SK-N-SH (cell line): ENCODE measurements at regions not wholly inside any gene's neighbourhood (a gene's known extent, or its start where the extent isn't known, plus 50 kb on each side); places are given as distances from the start of the nearest gene placed in this dataset.

ENCODE experiments used
- CTCF ChIA-PET: fragments of 300-600, 350-600 bp; formaldehyde crosslinking; extraction: SDS; loops from one replicate; lab custom pipeline; 2021; lab: Yijun Ruan, JAX
- POLR2A ChIA-PET: fragments of 350-600 bp; sonication (Branson Sonifier 250); formaldehyde crosslinking; extraction: SDS; loops from one replicate; lab custom pipeline; 2020; ENCODE audit warnings: antibody characterized with exemption, inconsistent platforms; lab: Yijun Ruan, JAX
- DNase-seq: peaks from one replicate; pipeline ENCODE4 v3.0.0; 2012
- H2AFZ ChIP-seq: fragments of 200-600 bp; sonication (generic); 2 replicates; pipeline ENCODE4 v1.8.1; 2016; ENCODE audit warnings: antibody characterized with exemption, mild to moderate bottlenecking, low read depth
- H3F3A ChIP-seq: fragments of 200-600 bp; sonication (generic); replicated peaks from 2 replicates; pipeline ENCODE3; 2016; ENCODE audit warnings: antibody characterized with exemption, mild to moderate bottlenecking; ENCODE audit not compliant: insufficient read depth
- H3K27ac ChIP-seq, 2 experiments: fragments of 200-500 bp in 1 of 2; fragments of 200-600 bp in 1 of 2; sonication (Bioruptor generic) in 1 of 2; sonication (generic), shearing (Covaris generic) in 1 of 2; 2 replicates each; pipeline versions ENCODE4 v1.5.1 to v1.6.1; 2014 to 2016; ENCODE audit warnings: low read depth in 2 of 2, inconsistent platforms in 1 of 2, low read length in 1 of 2, mild to moderate bottlenecking in 1 of 2, mixed read lengths in 1 of 2
- H3K27me3 ChIP-seq: fragments of 200-600 bp; sonication (generic), shearing (Covaris generic); 2 replicates; pipeline ENCODE4 v1.6.1; 2016; ENCODE audit warnings: mixed run types; ENCODE audit not compliant: insufficient read depth
- H3K36me3 ChIP-seq, 2 experiments: fragments of 200-500 bp in 1 of 2; fragments of 200-600 bp in 1 of 2; sonication (Bioruptor generic) in 1 of 2; sonication (generic) in 1 of 2; replicated peaks in 1 of 2; 2 replicates each; pipeline versions ENCODE3 to v1.5.1; 2014 to 2016; ENCODE audit warnings: low read length in 1 of 2, mild to moderate bottlenecking in 1 of 2; ENCODE audit not compliant: insufficient read depth in 2 of 2, control insufficient read depth in 1 of 2
- H3K4me1 ChIP-seq, 2 experiments: fragments of 200-500 bp in 1 of 2; fragments of 200-600 bp in 1 of 2; sonication (Bioruptor generic) in 1 of 2; sonication (generic), shearing (Covaris generic) in 1 of 2; 2 replicates each; pipeline versions ENCODE4 v1.5.1 to v1.6.1; 2014 to 2016; ENCODE audit warnings: low read depth in 1 of 2, low read length in 1 of 2, mixed run types in 1 of 2; ENCODE audit not compliant: insufficient read depth in 2 of 2, control insufficient read depth in 1 of 2
- H3K4me2 ChIP-seq: fragments of 200-600 bp; sonication (generic), shearing (Covaris generic); 2 replicates; pipeline ENCODE4 v1.6.1; 2017; ENCODE audit warnings: mixed run types
- H3K4me3 ChIP-seq, 2 experiments: fragments of 200-500 bp in 1 of 2; fragments of 200-600 bp in 1 of 2; sonication (Bioruptor generic) in 1 of 2; sonication (generic), shearing (Covaris generic) in 1 of 2; 2 replicates each; pipeline versions ENCODE4 v1.5.1 to v1.8.1; 2014 to 2016; ENCODE audit warnings: low read depth in 2 of 2, inconsistent platforms in 1 of 2, low read length in 1 of 2, mild to moderate bottlenecking in 1 of 2, mixed read lengths in 1 of 2, moderate library complexity in 1 of 2
- H3K79me2 ChIP-seq: fragments of 200-600 bp; sonication (generic); 2 replicates; pipeline ENCODE4 v1.8.1; 2017; ENCODE audit warnings: mild to moderate bottlenecking; ENCODE audit not compliant: insufficient read depth
- H3K9ac ChIP-seq: fragments of 200-600 bp; sonication (generic); 2 replicates; pipeline ENCODE4 v1.6.1; 2017; ENCODE audit warnings: mixed run types
- H3K9me2 ChIP-seq: fragments of 200-600 bp; sonication (generic); 2 replicates; pipeline ENCODE4 v1.6.1; 2017; ENCODE audit warnings: mixed run types
- H3K9me3 ChIP-seq: fragments of 200-600 bp; sonication (generic); 2 replicates; pipeline ENCODE4 v1.6.1; 2017; ENCODE audit warnings: mixed run types, mild to moderate bottlenecking, moderate library complexity
- H4K20me1 ChIP-seq: fragments of 200-600 bp; sonication (generic); 2 replicates; pipeline ENCODE4 v1.6.1; 2017; ENCODE audit warnings: mild to moderate bottlenecking, mixed run types; ENCODE audit not compliant: insufficient read depth
- CHD2 ChIP-seq: fragments of 150-350 bp; IDR thresholded peaks from 2 replicates; pipeline ENCODE4 v1.6.1; 2018; ENCODE audit warnings: low read length; ENCODE audit not compliant: partially characterized antibody
- ELF1 ChIP-seq: IDR thresholded peaks from 2 replicates; pipeline ENCODE4 v1.4.0; 2012
- FOSL2 ChIP-seq: IDR thresholded peaks from 2 replicates; pipeline ENCODE4 v1.4.0; 2012; ENCODE audit warnings: low read depth, mild to moderate bottlenecking, moderate library complexity, borderline replicate concordance
- FOXM1 ChIP-seq: IDR thresholded peaks from 2 replicates; pipeline ENCODE4 v1.4.0; 2012; ENCODE audit warnings: low read depth, mild to moderate bottlenecking
- IRF3 ChIP-seq: fragments of 150-350 bp; IDR thresholded peaks from 2 replicates; pipeline ENCODE4 v1.6.1; 2016; ENCODE audit warnings: mild to moderate bottlenecking, low read depth, low read length
- JUND ChIP-seq: IDR thresholded peaks from 2 replicates; pipeline ENCODE4 v1.4.0; 2012
- MAX ChIP-seq: IDR thresholded peaks from 2 replicates; pipeline ENCODE4 v1.4.0; 2012; ENCODE audit warnings: low read depth
- NFIC ChIP-seq: IDR thresholded peaks from 2 replicates; pipeline ENCODE4 v1.4.0; 2012; ENCODE audit warnings: borderline replicate concordance
- POLR2AphosphoS5 ChIP-seq: IDR thresholded peaks from 2 replicates; pipeline ENCODE4 v1.6.1; 2012; ENCODE audit warnings: low read depth, low read length
- RCOR1 ChIP-seq: fragments of 150-350 bp; IDR thresholded peaks from 2 replicates; pipeline ENCODE4 v1.6.1; 2017; ENCODE audit warnings: antibody characterized with exemption, low read length
- SMC3 ChIP-seq: IDR thresholded peaks from 2 replicates; pipeline ENCODE4 v1.6.1; 2012; ENCODE audit warnings: low read depth, low read length, improper control_type of control experiment
- TAF1 ChIP-seq: IDR thresholded peaks from 2 replicates; pipeline ENCODE4 v1.6.1; 2012; ENCODE audit warnings: low read depth, mild to moderate bottlenecking, low read length, moderate library complexity, borderline replicate concordance
- TCF12 ChIP-seq: IDR thresholded peaks from 2 replicates; pipeline ENCODE4 v1.4.0; 2012
- TEAD4 ChIP-seq: IDR thresholded peaks from 2 replicates; pipeline ENCODE4 v1.4.0; 2012; ENCODE audit warnings: mild to moderate bottlenecking, borderline replicate concordance; ENCODE audit not compliant: insufficient read depth
- ZBTB33 ChIP-seq: IDR thresholded peaks from 2 replicates; pipeline ENCODE4 v1.4.0; 2012; ENCODE audit warnings: low read depth, borderline replicate concordance
- WGBS: methylation state at CpG from one replicate; pipeline ENCODE4 v1.1.6; 2017; ENCODE audit warnings: low lambda C conversion rate; 5-methylcytosine and 5-hydroxymethylcytosine counted together

- H3F3A ChIP-seq: no peaks in the 10 kb centered on the region
- H3K4me2 ChIP-seq: no peak overlapping the region
- no peak for DNase-seq
- no peaks in the 10 kb centered on the region for H3K79me2 ChIP-seq
- WGBS: 21% methylated on average over 1 of the region's 1 CpG
- H3K27me3 ChIP-seq: no peaks in the 10 kb centered on the region
- no peaks in the 10 kb centered on the region for H3K9me2 ChIP-seq
- no peak overlapping the region for H3K9ac ChIP-seq
- H4K20me1 ChIP-seq: no peaks in the 10 kb centered on the region
- H3K4me3 ChIP-seq: no peak overlapping the region
- H3K4me1 ChIP-seq: no peaks in the 10 kb centered on the region
- CTCF ChIA-PET: no interaction called here
- no peaks in the 10 kb centered on the region for H3K36me3 ChIP-seq
- H2AFZ ChIP-seq: no peak overlapping the region
- no peak overlapping the region for H3K27ac ChIP-seq
- 0 out of 2 replicates have a peak, but pooled peaks cover 5% of the 10 kb centered on the region for H3K9me3 ChIP-seq
- TF ChIP-seq ZBTB33 (no peak), NFIC (no peak)
- TF ChIP-seq, all 33 proteins: peak for 0
- POLR2A ChIA-PET: no interaction called here
Measured at GRCh38 chr9:12014488-12014887, 678.7 kb upstream of the TYRP1 start.

- Histone ChIP-seq H3K27me3 (no peaks in the 10 kb centered on the region), H3K9me2 (no peaks in the 10 kb centered on the region), H3K4me2 (no peak overlapping the region), H3K4me3 (no peak overlapping the region), H3K9ac (no peak overlapping the region), H2AFZ (no peak overlapping the region), H3F3A (no peaks in the 10 kb centered on the region), H3K79me2 (no peaks in the 10 kb centered on the region), H3K4me1 (no peaks in the 10 kb centered on the region), H3K9me3 (peaks cover 7% of the 10 kb centered on the region; the same call in 1 of the 2 replicates), H3K27ac (no peak overlapping the region), H3K36me3 (no peaks in the 10 kb centered on the region), H4K20me1 (no peaks in the 10 kb centered on the region)
- CTCF ChIA-PET: no interaction called here
- POLR2A ChIA-PET: no interaction called here
- WGBS: 5% methylated on average over 8 of the region's 8 CpGs
- TF ChIP-seq ELF1: no peak
- TF ChIP-seq TCF12: no peak
- no peak for TF ChIP-seq JUND
- no peak for TF ChIP-seq IRF3
- no peak for TF ChIP-seq POLR2AphosphoS5
- no peak for DNase-seq
Measured at GRCh38 chr9:12054235-12054634, 639.0 kb upstream of the TYRP1 start.

GRCh38 chr9:12056874-12057273, 636.3 kb upstream of the TYRP1 start:
- no peaks in the 10 kb centered on the region for H3K36me3 ChIP-seq
- POLR2A ChIA-PET: no interaction called here
- TF ChIP-seq FOXM1 (no peak), TAF1 (no peak), MAX (no peak), CHD2 (no peak), TCF12 (no peak), IRF3 (no peak), TEAD4 (no peak), RCOR1 (no peak), FOSL2 (no peak), SMC3 (no peak)
- no peaks in the 10 kb centered on the region for H3K79me2 ChIP-seq
- H3K4me3 ChIP-seq: no peak overlapping the region
- H3K4me2 ChIP-seq: no peak overlapping the region
- no peaks in the 10 kb centered on the region for H3K27me3 ChIP-seq
- no peaks in the 10 kb centered on the region for H3K9me2 ChIP-seq
- CTCF ChIA-PET: no interaction called here
- DNase-seq: no peak
- 4% methylated on average over 2 of the region's 2 CpGs for WGBS
- 0 out of 2 replicates have a peak, but pooled peaks cover under 1% of the 10 kb centered on the region for H3K9me3 ChIP-seq
- no peak overlapping the region for H3K9ac ChIP-seq
- no peaks in the 10 kb centered on the region for H3K4me1 ChIP-seq
- no peak overlapping the region for H3K27ac ChIP-seq
- no peaks in the 10 kb centered on the region for H4K20me1 ChIP-seq
- no peak overlapping the region for H2AFZ ChIP-seq
- no peaks in the 10 kb centered on the region for H3F3A ChIP-seq
